ENCODE measurements at regions not wholly inside any gene's neighbourhood (a gene's known extent, or its start where the extent isn't known, plus 50 kb on each side); places are given as distances from the start of the nearest gene placed in this dataset.

GRCh38 chr9:73026375-73026774 lies 73.5 kb upstream of the ALDH1A1 start:
- no peak for DNase-seq
- intact Hi-C loops (cut with micrococcal nuclease): no loop called here
- ATAC-seq: no peak

- intact Hi-C loops (cut with micrococcal nuclease): loop anchor here (5.0 kb wide), 2 partner anchors 152 to 167 kb away; no protein-coding TSS in a partner anchor
Measured at GRCh38 chr9:73024601-73025034, 71.8 kb upstream of the ALDH1A1 start.

GRCh38 chr9:73023025-73023541 lies 70.2 kb upstream of the ALDH1A1 start:
- intact Hi-C loops (cut with micrococcal nuclease): loop anchor here (5.0 kb wide), 2 partner anchors 151 to 166 kb away; no protein-coding TSS in a partner anchor
- ATAC-seq: peak; percentile 65
- peak; percentile 33 for DNase-seq

More at GRCh38 chr9:73024601-73025034, 71.8 kb upstream of the ALDH1A1 start:
- ATAC-seq (no peak), DNase-seq (no peak)

GRCh38 chr9:73022353-73022752 lies 69.5 kb upstream of the ALDH1A1 start:
- DNase-seq: no peak
- ATAC-seq: no peak
- intact Hi-C loops (cut with micrococcal nuclease): loop anchor here (5.0 kb wide), 2 partner anchors 150 to 165 kb away; no protein-coding TSS in a partner anchor

GRCh38 chr9:73020877-73021276 lies 68.0 kb upstream of the ALDH1A1 start:
- intact Hi-C loops (cut with micrococcal nuclease): loop anchor here (5.0 kb wide), 2 partner anchors 149 to 164 kb away; no protein-coding TSS in a partner anchor
- ATAC-seq: no peak
- no peak for DNase-seq

GRCh38 chr9:73014011-73014410 lies 61.2 kb upstream of the ALDH1A1 start:
- ATAC-seq (no peak), DNase-seq (no peak)
- intact Hi-C loops (cut with micrococcal nuclease): no loop called here

GRCh38 chr9:73011956-73012355 lies 59.1 kb upstream of the ALDH1A1 start:
- intact Hi-C loops (cut with micrococcal nuclease): no loop called here
- DNase-seq: no peak
- ATAC-seq: no peak

GRCh38 chr9:73011181-73011750 lies 58.4 kb upstream of the ALDH1A1 start:
- intact Hi-C loops (cut with micrococcal nuclease): no loop called here
- ATAC-seq (peak; percentile 58), DNase-seq (no peak)

- ATAC-seq: no peak
- intact Hi-C loops (cut with micrococcal nuclease): no loop called here
- no peak for DNase-seq
Measured at GRCh38 chr9:73009649-73010288, 56.9 kb upstream of the ALDH1A1 start.

- ATAC-seq (no peak), DNase-seq (no peak)
- intact Hi-C loops (cut with micrococcal nuclease): no loop called here
Measured at GRCh38 chr9:73007966-73008672, 55.3 kb upstream of the ALDH1A1 start.

GRCh38 chr9:73006986-73007385 lies 54.1 kb upstream of the ALDH1A1 start:
- ATAC-seq: no peak
- intact Hi-C loops (cut with micrococcal nuclease): no loop called here

More at GRCh38 chr9:73006986-73007385, 54.1 kb upstream of the ALDH1A1 start:
- no peak for DNase-seq
